ENCODE measurements at regions not wholly inside any gene's neighbourhood (a gene's known extent, or its start where the extent isn't known, plus 50 kb on each side); places are given as distances from the start of the nearest gene placed in this dataset.

GRCh38 chr13:37187621-37188020 lies 82.2 kb upstream of the CSNK1A1L start:
- no peak for TF ChIP-seq CTCF (conservative IDR thresholded peaks at IDR 0.05)
- no peak for TF ChIP-seq EZH2 (IDR thresholded peaks at IDR 0.05; ENCODE audit: low read depth)
